LNCaP clone FGC (cell line): ENCODE measurements at regions not wholly inside any gene's neighbourhood (a gene's known extent, or its start where the extent isn't known, plus 50 kb on each side); places are given as distances from the start of the nearest gene placed in this dataset.

Source experiments
- DNase-seq: peaks from one replicate; pipeline ENCODE4 v3.0.0-alpha.2; 2011; ENCODE audit warnings: low read depth
- H3K4me3 ChIP-seq: 2 replicates; pipeline ENCODE4 v1.5.1; 2011; ENCODE audit warnings: mild to moderate bottlenecking, low read depth, low read length, control low read depth
- TF ChIP-seq, protein P1 (sequence below): IDR thresholded peaks from 2 replicates; pipeline ENCODE4 v1.5.1; 2012; ENCODE audit warnings: mild to moderate bottlenecking; ENCODE audit not compliant: control insufficient read depth, insufficient read depth; ENCODE audit errors: extremely low read depth

DNA sequence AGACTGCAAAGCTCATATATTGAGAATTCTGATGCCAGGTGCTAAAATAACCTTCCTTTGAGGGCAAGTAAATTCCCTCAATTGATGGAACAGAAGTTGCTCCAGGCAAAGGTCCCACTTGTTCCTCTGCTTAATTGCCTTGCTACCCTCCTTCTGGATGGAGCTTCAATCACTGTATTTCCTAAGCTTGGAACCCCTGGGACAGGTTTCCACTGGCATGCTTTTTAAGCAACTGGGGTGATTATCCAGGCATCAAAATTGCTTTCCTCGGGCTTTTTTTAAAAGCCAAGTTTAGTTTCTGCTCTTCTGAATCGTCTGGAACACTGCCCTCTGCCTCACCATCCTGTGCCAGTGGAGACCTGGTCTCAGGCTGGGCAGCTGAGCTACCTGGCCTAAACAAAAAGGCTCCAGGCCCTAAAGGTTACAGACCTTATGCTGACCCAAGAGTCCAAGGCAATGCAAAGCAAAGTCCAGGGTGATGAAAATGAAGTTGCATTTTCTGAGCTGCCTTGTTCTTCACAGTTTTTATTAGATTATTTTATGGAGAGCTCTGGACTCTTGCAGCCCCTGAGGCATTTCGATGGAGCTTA, 167.9 kb upstream of the CD180 start:
- DNase-seq, result no peak
- no peak overlapping the region for H3K4me3 ChIP-seq
- TF ChIP-seq, protein P1, sequence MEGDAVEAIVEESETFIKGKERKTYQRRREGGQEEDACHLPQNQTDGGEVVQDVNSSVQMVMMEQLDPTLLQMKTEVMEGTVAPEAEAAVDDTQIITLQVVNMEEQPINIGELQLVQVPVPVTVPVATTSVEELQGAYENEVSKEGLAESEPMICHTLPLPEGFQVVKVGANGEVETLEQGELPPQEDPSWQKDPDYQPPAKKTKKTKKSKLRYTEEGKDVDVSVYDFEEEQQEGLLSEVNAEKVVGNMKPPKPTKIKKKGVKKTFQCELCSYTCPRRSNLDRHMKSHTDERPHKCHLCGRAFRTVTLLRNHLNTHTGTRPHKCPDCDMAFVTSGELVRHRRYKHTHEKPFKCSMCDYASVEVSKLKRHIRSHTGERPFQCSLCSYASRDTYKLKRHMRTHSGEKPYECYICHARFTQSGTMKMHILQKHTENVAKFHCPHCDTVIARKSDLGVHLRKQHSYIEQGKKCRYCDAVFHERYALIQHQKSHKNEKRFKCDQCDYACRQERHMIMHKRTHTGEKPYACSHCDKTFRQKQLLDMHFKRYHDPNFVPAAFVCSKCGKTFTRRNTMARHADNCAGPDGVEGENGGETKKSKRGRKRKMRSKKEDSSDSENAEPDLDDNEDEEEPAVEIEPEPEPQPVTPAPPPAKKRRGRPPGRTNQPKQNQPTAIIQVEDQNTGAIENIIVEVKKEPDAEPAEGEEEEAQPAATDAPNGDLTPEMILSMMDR, result no peak

DNA sequence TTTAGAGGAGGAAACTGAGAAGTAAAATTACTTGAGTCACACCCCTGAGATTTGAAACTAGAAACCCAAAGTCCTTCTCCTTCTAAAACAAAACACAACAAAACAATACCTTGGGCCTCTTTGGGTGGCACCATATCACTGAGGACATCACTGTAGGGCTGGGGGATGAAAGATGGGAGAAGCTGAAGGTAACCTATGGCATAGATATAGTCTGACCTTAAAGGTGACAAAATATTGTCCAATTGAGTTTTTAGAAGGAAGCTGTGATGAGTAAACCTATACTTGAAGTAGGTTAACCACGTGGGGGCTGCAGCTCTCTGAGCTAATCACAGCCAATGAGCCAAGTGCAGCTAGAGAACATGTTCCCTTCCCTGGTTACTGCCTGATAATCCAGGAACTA, 167.4 kb upstream of the CD180 start:
- DNase-seq, result no peak
- TF ChIP-seq, protein P1, result no peak
- no peak overlapping the region for H3K4me3 ChIP-seq

DNA sequence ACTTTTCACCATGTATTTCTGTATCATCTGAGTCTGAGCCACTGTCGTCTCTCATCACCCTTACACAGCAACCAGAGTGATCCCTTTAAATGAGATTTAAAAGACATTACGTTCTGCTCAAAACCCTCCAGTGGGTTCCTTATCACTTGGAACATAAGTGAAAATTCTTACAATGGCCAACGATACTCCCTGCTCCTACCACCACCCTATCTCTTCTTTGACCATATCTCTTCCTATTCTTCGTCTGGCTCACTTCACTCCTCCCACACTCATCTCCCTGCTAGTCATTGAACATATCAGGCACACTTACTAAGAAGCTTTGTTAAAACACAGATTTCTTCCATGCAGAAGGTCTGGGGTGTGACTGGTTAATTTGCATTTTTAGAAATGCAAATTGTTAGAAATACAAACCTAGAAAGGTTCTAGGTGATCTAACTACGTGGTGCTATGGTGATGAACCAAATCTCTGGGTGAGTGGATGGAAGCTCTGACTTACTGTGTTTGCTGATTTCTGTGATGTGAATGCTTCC, 166.6 kb upstream of the CD180 start:
- no peak overlapping the region for H3K4me3 ChIP-seq
- no peak for DNase-seq
- TF ChIP-seq, protein P1, result no peak

DNA sequence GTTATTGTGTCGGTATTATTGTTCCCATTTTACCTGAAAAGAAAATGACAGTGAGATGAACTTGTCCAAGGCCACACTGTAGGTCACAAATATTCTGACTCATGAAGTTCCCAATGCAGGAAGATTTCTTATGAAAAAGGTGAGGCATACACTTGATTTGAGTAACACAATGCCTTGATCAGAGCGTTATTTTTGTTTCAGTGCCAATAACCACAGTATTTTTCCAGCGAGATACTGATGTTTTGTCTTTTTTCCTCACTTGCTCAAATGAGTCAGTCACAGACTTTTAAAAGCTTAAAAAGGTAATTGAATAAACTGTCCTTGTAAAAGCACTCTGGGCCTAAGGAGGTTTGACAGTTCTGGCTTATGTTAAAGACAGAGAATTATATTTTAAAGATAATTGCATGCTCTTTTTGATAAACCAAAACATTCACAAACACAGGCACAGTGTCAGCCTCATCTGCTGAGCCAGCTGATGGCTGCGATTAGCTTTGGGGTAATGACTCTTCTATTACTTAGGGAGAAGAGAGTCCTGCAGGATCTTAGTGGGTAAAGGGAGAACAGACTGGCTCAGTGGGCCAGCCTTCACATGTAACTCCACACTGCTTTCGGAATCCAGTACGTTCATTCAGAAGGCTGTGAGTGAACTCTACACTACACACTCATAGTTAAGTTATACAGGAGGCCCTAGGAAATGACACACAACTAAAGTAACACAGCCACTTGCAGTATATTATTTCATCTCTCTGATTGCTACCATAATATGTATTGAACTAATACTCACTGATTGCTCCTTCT, 165.5 kb upstream of the CD180 start:
- TF ChIP-seq, protein P1, result no peak
- DNase-seq, result no peak
- no peak overlapping the region for H3K4me3 ChIP-seq

DNA sequence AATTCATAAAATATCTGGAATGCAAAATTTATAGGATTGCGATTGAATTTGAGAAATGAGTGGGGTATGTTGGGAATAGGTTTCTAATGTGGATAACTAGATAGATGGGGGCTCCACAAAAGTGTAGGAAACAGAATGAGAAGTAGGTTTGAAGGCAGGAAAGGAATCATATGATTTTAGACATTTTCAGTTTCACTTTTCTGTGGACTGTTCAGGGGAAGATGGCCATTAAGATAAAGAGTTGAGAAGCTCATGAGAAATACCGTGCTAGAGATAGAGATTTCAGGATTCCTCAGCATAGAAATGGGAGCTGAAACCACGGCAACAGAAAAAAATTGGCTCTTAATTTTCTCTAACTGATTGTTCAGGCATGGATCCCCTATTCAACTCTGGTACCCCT, 163.4 kb upstream of the CD180 start:
- TF ChIP-seq, protein P1, result no peak
- DNase-seq, result no peak
- no peak overlapping the region for H3K4me3 ChIP-seq

DNA sequence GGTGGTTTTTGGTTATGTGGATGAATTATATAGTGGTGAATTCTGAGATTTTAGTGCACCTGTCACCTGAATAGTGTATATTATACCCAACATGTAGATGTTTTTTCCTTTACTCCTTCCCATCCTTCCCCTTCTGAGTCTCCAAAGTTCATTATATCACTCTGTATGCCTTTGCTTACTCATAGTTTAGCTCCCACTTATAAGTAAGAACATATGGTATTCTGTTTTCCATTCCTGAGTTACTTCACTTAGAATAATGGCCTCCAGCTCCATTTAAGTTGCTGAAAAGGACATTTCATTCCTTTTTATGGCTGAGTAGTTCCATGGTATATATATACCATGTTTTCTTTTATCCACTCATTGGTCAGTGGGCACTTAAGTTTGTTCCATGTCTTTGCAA, 161.6 kb upstream of the CD180 start:
- DNase-seq, result no peak
- TF ChIP-seq, protein P1, result no peak
- no peak overlapping the region for H3K4me3 ChIP-seq
